Effector memory CD4-positive, alpha-beta T cell (primary cell): ENCODE measurements at regions not wholly inside any gene's neighbourhood (a gene's known extent, or its start where the extent isn't known, plus 50 kb on each side); places are given as distances from the start of the nearest gene placed in this dataset.

Experiments
- DNase-seq, 3 donors: peaks; one replicate each; pipeline ENCODE4 v3.0.0-alpha.2; 2020
- H3K27ac ChIP-seq: 2 replicates; pipeline ENCODE4 v1.7.0; 2013; ENCODE audit warnings: mild to moderate bottlenecking, low read length, moderate library complexity; ENCODE audit not compliant: insufficient read depth, poor library complexity, severe bottlenecking
- H3K27me3 ChIP-seq: replicated peaks from 2 replicates; pipeline ENCODE4 v1.7.0; 2013; ENCODE audit warnings: mild to moderate bottlenecking, low read length; ENCODE audit not compliant: insufficient read depth, control insufficient read depth, poor library complexity, severe bottlenecking
- H3K36me3 ChIP-seq: 2 replicates; pipeline ENCODE4 v1.7.0; 2013; ENCODE audit warnings: mild to moderate bottlenecking, low read length, moderate library complexity; ENCODE audit not compliant: control insufficient read depth, insufficient read depth
- H3K4me1 ChIP-seq: 2 replicates; pipeline ENCODE4 v1.7.0; 2013; ENCODE audit warnings: low read length, mild to moderate bottlenecking; ENCODE audit not compliant: control insufficient read depth, insufficient read depth, poor library complexity, severe bottlenecking
- H3K4me3 ChIP-seq: 2 replicates; pipeline ENCODE4 v1.7.0; 2013; ENCODE audit warnings: low read length, low read depth, mild to moderate bottlenecking; ENCODE audit not compliant: insufficient read depth, poor library complexity, severe bottlenecking
- H3K9me3 ChIP-seq: 2 replicates; pipeline ENCODE4 v1.7.0; 2013; ENCODE audit warnings: mild to moderate bottlenecking, low read length, moderate library complexity; ENCODE audit not compliant: control insufficient read depth

- Histone ChIP-seq H3K4me3 (no peak overlapping the region), H3K9me3 (no peaks in the 10 kb centered on the region), H3K27me3 (no peaks in the 10 kb centered on the region), H3K4me1 (no peaks in the 10 kb centered on the region), H3K27ac (no peak overlapping the region), H3K36me3 (no peaks in the 10 kb centered on the region)
- no peak for DNase-seq
These were observed 80.9 kb upstream of the ARHGEF26 start for GRCh38 chr3:154040283-154040682.

- Histone ChIP-seq H3K27ac (no peak overlapping the region), H3K4me1 (no peaks in the 10 kb centered on the region), H3K9me3 (no peaks in the 10 kb centered on the region), H3K27me3 (no peaks in the 10 kb centered on the region), H3K4me3 (no peak overlapping the region), H3K36me3 (no peaks in the 10 kb centered on the region)
- DNase-seq = no peak
These were observed 76.5 kb upstream of the ARHGEF26 start for GRCh38 chr3:154044671-154045070.

GRCh38 chr3:154050216-154050615 lies 71.0 kb upstream of the ARHGEF26 start:
- H3K27me3 ChIP-seq = peaks cover 3% of the 10 kb centered on the region
- H3K9me3 ChIP-seq = no peaks in the 10 kb centered on the region
- no peaks in the 10 kb centered on the region for H3K4me1 ChIP-seq
- no peak overlapping the region for H3K4me3 ChIP-seq
- H3K36me3 ChIP-seq = no peaks in the 10 kb centered on the region
- DNase-seq = no peak
- no peak overlapping the region for H3K27ac ChIP-seq

GRCh38 chr3:154050766-154051165 lies 70.4 kb upstream of the ARHGEF26 start:
- no peak for DNase-seq
- no peaks in the 10 kb centered on the region for H3K9me3 ChIP-seq
- H3K36me3 ChIP-seq = no peaks in the 10 kb centered on the region
- no peaks in the 10 kb centered on the region for H3K4me1 ChIP-seq
- no peak overlapping the region for H3K27ac ChIP-seq
- H3K27me3 ChIP-seq = peaks cover 3% of the 10 kb centered on the region
- H3K4me3 ChIP-seq = no peak overlapping the region

GRCh38 chr3:154059833-154060232 lies 61.4 kb upstream of the ARHGEF26 start:
- Histone ChIP-seq H3K4me3 (no peak overlapping the region), H3K9me3 (no peaks in the 10 kb centered on the region), H3K27ac (no peak overlapping the region), H3K27me3 (no peaks in the 10 kb centered on the region), H3K4me1 (no peaks in the 10 kb centered on the region), H3K36me3 (no peaks in the 10 kb centered on the region)
- no peak for DNase-seq

- H3K36me3 ChIP-seq = no peaks in the 10 kb centered on the region
- no peak overlapping the region for H3K4me3 ChIP-seq
- H3K4me1 ChIP-seq = no peaks in the 10 kb centered on the region
- H3K27me3 ChIP-seq = no peaks in the 10 kb centered on the region
- no peaks in the 10 kb centered on the region for H3K9me3 ChIP-seq
- no peak overlapping the region for H3K27ac ChIP-seq
- no peak for DNase-seq
These were observed 60.8 kb upstream of the ARHGEF26 start for GRCh38 chr3:154060238-154061000.

GRCh38 chr3:154061001-154061370 lies 60.2 kb upstream of the ARHGEF26 start:
- H3K27me3 ChIP-seq = no peaks in the 10 kb centered on the region

GRCh38 chr3:154062513-154062912 lies 58.7 kb upstream of the ARHGEF26 start:
- no peak overlapping the region for H3K27ac ChIP-seq
- no peaks in the 10 kb centered on the region for H3K4me1 ChIP-seq
- H3K36me3 ChIP-seq = no peaks in the 10 kb centered on the region
- no peak overlapping the region for H3K4me3 ChIP-seq
- H3K9me3 ChIP-seq = no peaks in the 10 kb centered on the region
- DNase-seq = no peak
- no peaks in the 10 kb centered on the region for H3K27me3 ChIP-seq

More at GRCh38 chr3:154061001-154061370, 60.2 kb upstream of the ARHGEF26 start:
- no peaks in the 10 kb centered on the region for H3K4me1 ChIP-seq
- DNase-seq = no peak
- no peaks in the 10 kb centered on the region for H3K9me3 ChIP-seq
- H3K27ac ChIP-seq = no peak overlapping the region
- H3K4me3 ChIP-seq = no peak overlapping the region
- H3K36me3 ChIP-seq = no peaks in the 10 kb centered on the region

- no peaks in the 10 kb centered on the region for H3K9me3 ChIP-seq
- no peak overlapping the region for H3K27ac ChIP-seq
- H3K36me3 ChIP-seq = no peaks in the 10 kb centered on the region
- H3K27me3 ChIP-seq = no peaks in the 10 kb centered on the region
- H3K4me3 ChIP-seq = no peak overlapping the region
- H3K4me1 ChIP-seq = no peaks in the 10 kb centered on the region
- DNase-seq = no peak
These were observed 50.0 kb upstream of the ARHGEF26 start for GRCh38 chr3:154071146-154071545.
